HepG2 (cell line): ENCODE measurements at regions not wholly inside any gene's neighbourhood (a gene's known extent, or its start where the extent isn't known, plus 50 kb on each side); places are given as distances from the start of the nearest gene placed in this dataset.

Source experiments
- ATAC-seq: fragments of 200-7000 bp; cut with Tn5 transposase; 3 replicates; pipeline ENCODE4 v1.9.1; 2020; ENCODE audit warnings: mild to moderate bottlenecking, moderate library complexity
- BruUV-seq: library from RNA; stranded (reverse); fragments of 400-500 nt; replicated peaks from 2 replicates; lab custom pipeline; 2021; lab: Mats Ljungman, UMichigan
- CTCF ChIA-PET: fragments of 300-600 bp; formaldehyde crosslinking; extraction: SDS; loops from one replicate; lab custom pipeline; 2021; ENCODE audit warnings: low total read pairs, inconsistent platforms, low intra/inter-chr PET ratio; lab: Yijun Ruan, JAX
- POLR2A ChIA-PET: fragments of 350-600 bp; sonication (Branson Sonifier 250); formaldehyde crosslinking; loops from one replicate; lab custom pipeline; 2020; ENCODE audit warnings: antibody characterized with exemption, inconsistent platforms; lab: Yijun Ruan, JAX
- DNase-seq: peaks from one replicate; pipeline ENCODE4 v3.0.0-alpha.2; 2015; ENCODE audit warnings: low spot score
- FAIRE-seq: peaks from 3 replicates; lab custom pipeline; 2011; peaks lifted over from hg19 to GRCh38; lab: Jason Lieb, UNC
- H2AFZ ChIP-seq: one replicate; pipeline ENCODE4 v1.6.1; 2011; ENCODE audit warnings: low read length, inconsistent platforms
- H3K27ac ChIP-seq: fragments of 300-600 bp; 3 replicates; pipeline ENCODE4 v1.8.0; 2011; ENCODE audit warnings: mixed run types, mild to moderate bottlenecking, mixed read lengths, low read length, inconsistent platforms; ENCODE audit not compliant: insufficient read depth; ENCODE audit errors: extremely low read length
- H3K27me3 ChIP-seq, 2 experiments: fragments of 200-600 bp in 1 of 2; 2 replicates in 1 of 2; 3 replicates in 1 of 2; pipeline versions ENCODE4 v1.6.0 to v1.8.0; 2011; ENCODE audit warnings: low read length in 2 of 2, mild to moderate bottlenecking in 2 of 2, moderate library complexity in 2 of 2, inconsistent platforms in 1 of 2; ENCODE audit not compliant: insufficient read depth in 2 of 2, control insufficient read depth in 1 of 2
- H3K36me3 ChIP-seq, 2 experiments: fragments of 200-600 bp in 1 of 2; replicated peaks in 1 of 2; 2 replicates in 1 of 2; 3 replicates in 1 of 2; pipeline versions ENCODE4 v1.5.1 to v1.8.0; 2011; ENCODE audit warnings: low read length in 2 of 2, inconsistent platforms in 1 of 2; ENCODE audit not compliant: insufficient read depth in 2 of 2, control insufficient read depth in 1 of 2
- H3K4me1 ChIP-seq: 2 replicates; pipeline ENCODE4 v1.5.1; 2012; ENCODE audit warnings: low read length, inconsistent platforms; ENCODE audit not compliant: insufficient read depth
- H3K4me2 ChIP-seq: 2 replicates; pipeline ENCODE4 v1.6.0; 2011; ENCODE audit warnings: low read depth, low read length, inconsistent platforms
- H3K4me3 ChIP-seq, 3 experiments: fragments of 200-600 bp in 1 of 3; sonication (generic), shearing (Covaris generic) in 1 of 3; replicated peaks in 1 of 3; 2 replicates each; pipeline ENCODE4 v1.5.1; 2011 to 2016; ENCODE audit warnings: low read length in 3 of 3, inconsistent platforms in 2 of 3, low read depth in 2 of 3, mild to moderate bottlenecking in 2 of 3, control low read depth in 1 of 3, mixed read lengths in 1 of 3; ENCODE audit not compliant: insufficient read depth in 1 of 3
- H3K79me2 ChIP-seq: one replicate; pipeline ENCODE4 v1.6.1; 2011; ENCODE audit warnings: low read length, inconsistent platforms; ENCODE audit not compliant: insufficient read depth
- H3K9ac ChIP-seq: 2 replicates; pipeline ENCODE4 v1.6.0; 2011; ENCODE audit warnings: mild to moderate bottlenecking, low read depth, low read length, inconsistent platforms; ENCODE audit not compliant: insufficient read depth
- H3K9me3 ChIP-seq: 2 replicates; pipeline ENCODE4 v1.5.1; 2012; ENCODE audit warnings: mild to moderate bottlenecking, low read length
- H4K20me1 ChIP-seq: 2 replicates; pipeline ENCODE4 v1.6.0; 2011; ENCODE audit warnings: inconsistent platforms, mild to moderate bottlenecking, low read length, moderate library complexity; ENCODE audit not compliant: insufficient read depth
- ATF7 ChIP-seq, 2 experiments: fragments of 450-650 bp in 1 of 2; sonication (generic) in 1 of 2; formaldehyde crosslinking in 1 of 2; IDR thresholded peaks; 2 replicates each; pipeline versions ENCODE4 v1.4.0 to v1.6.1; 2016 to 2020; ENCODE audit warnings: antibody characterized with exemption in 1 of 2, mild to moderate bottlenecking in 1 of 2, missing genetic modification reagents in 1 of 2
- BRD4 ChIP-seq: sonication (generic); formaldehyde crosslinking; IDR thresholded peaks from 2 replicates; pipeline ENCODE4 v1.4.0; 2020; ENCODE audit warnings: missing genetic modification reagents
- CEBPG ChIP-seq: IDR thresholded peaks from 2 replicates; pipeline ENCODE4 v1.6.1; 2016
- FOXK1 ChIP-seq: sonication (generic); formaldehyde crosslinking; IDR thresholded peaks from 2 replicates; pipeline ENCODE4 v1.4.0; 2020; ENCODE audit warnings: low read depth, missing genetic modification reagents, borderline replicate concordance
- GRHL1 ChIP-seq: sonication (generic); formaldehyde crosslinking; conservative IDR thresholded peaks from 2 replicates; pipeline ENCODE4 v1.8.0; 2022; ENCODE audit warnings: missing genetic modification reagents
- HNF4A ChIP-seq: sonication (generic); formaldehyde crosslinking; IDR thresholded peaks from 2 replicates; pipeline ENCODE4 v1.4.0; 2020; ENCODE audit warnings: missing genetic modification reagents
- HNRNPH1 ChIP-seq: fragments of 200-400 bp; formaldehyde crosslinking; optimal IDR thresholded peaks from 2 replicates; pipeline ENCODE3; 2017; ENCODE audit warnings: mild to moderate bottlenecking, low read depth, low read length
- MEIS1 ChIP-seq: sonication (generic); formaldehyde crosslinking; IDR thresholded peaks from 2 replicates; pipeline ENCODE4 v1.9.0; 2021; ENCODE audit warnings: mild to moderate bottlenecking, missing genetic modification reagents, moderate library complexity, borderline replicate concordance
- RFXAP ChIP-seq: sonication (generic); formaldehyde crosslinking; IDR thresholded peaks from 2 replicates; pipeline ENCODE4 v1.4.0; 2020; ENCODE audit warnings: missing genetic modification reagents, borderline replicate concordance
- TARDBP ChIP-seq: sonication (generic); formaldehyde crosslinking; IDR thresholded peaks from 2 replicates; pipeline ENCODE4 v1.8.0; 2022; ENCODE audit warnings: mild to moderate bottlenecking, missing genetic modification reagents
- TOPORS ChIP-seq: sonication (generic); formaldehyde crosslinking; IDR thresholded peaks from 2 replicates; pipeline ENCODE4 v1.8.0; 2023; ENCODE audit warnings: mild to moderate bottlenecking, missing genetic modification reagents
- ZFX ChIP-seq: sonication (generic); formaldehyde crosslinking; IDR thresholded peaks from 2 replicates; pipeline ENCODE4 v1.4.0; 2020; ENCODE audit warnings: mild to moderate bottlenecking, low read depth, missing genetic modification reagents, moderate library complexity
- ZNF660 ChIP-seq: sonication (generic); formaldehyde crosslinking; IDR thresholded peaks from 2 replicates; pipeline ENCODE4 v1.5.1; 2020; ENCODE audit warnings: mild to moderate bottlenecking, low read depth, missing genetic modification reagents, borderline replicate concordance
- ZNF687 ChIP-seq: sonication (generic); formaldehyde crosslinking; IDR thresholded peaks from 2 replicates; pipeline ENCODE4 v1.5.1; 2020; ENCODE audit warnings: mild to moderate bottlenecking, missing genetic modification reagents, moderate library complexity
- WGBS: methylation state at CpG from one replicate; pipeline ENCODE4 v1.1.6; 2017; ENCODE audit warnings: low lambda C conversion rate; 5-methylcytosine and 5-hydroxymethylcytosine counted together
- in situ Hi-C: cut with HindIII; loops from 2 replicates; pipeline ENCODE4 v1.10.0; 2017; ENCODE audit warnings: low pct_unique_long_range_greater_than_20kb; ENCODE audit not compliant: extremely low pct_ligation_motif_present
- intact Hi-C: fragments of 100-400 bp; cut with micrococcal nuclease; formaldehyde crosslinking; loops from one replicate; pipeline ENCODE4 v1.10.0; 2022; ENCODE audit not compliant: unreplicated experiment
- TF ChIP-seq, protein P1 (sequence below), 2 experiments: fragments of 450-650 bp in 1 of 2; sonication (generic) in 1 of 2; formaldehyde crosslinking; IDR thresholded peaks; 2 replicates each; pipeline versions ENCODE4 v1.5.0 to v1.8.0; 2020 to 2022; ENCODE audit warnings: mild to moderate bottlenecking in 1 of 2, missing genetic modification reagents in 1 of 2

DNA sequence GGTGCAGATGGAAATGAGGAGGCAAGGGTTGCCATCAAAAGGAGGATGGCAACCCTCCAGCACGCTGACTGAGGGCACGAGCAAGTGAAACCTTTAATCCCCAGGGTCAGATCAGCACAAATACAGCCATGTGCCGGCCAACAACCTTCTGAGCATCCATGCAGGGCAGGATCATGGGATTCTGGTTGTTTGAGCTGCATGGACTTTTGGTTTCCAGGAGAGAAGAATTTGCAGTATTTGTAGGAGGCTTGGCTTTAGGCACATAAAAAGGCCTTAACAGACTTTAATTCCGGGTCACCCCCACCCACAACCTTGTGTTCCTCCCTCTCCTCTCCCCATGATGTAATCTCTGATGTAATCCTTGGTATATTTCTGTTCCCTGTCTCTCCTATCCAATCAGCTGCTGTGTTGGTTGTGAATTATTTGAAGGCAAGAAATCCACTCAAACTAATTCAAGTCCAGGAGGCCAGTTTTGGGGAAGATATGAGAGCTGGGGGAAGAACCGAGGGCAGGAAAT, 254.3 kb downstream of the SHQ1 start:
- FAIRE-seq, result peak; percentile 12
- H3K27me3 ChIP-seq, result no peaks in the 10 kb centered on the region
- H3K4me2 ChIP-seq, result no peak overlapping the region
- no peaks in the 10 kb centered on the region for H3K36me3 ChIP-seq
- ChIA-PET POLR2A (interaction anchor here (1.3 kb wide), 1 partner anchor 23 kb away, joined by 5 read pairs; no protein-coding TSS in a partner anchor), CTCF (no interaction called here)
- H3K79me2 ChIP-seq, result no peaks in the 10 kb centered on the region
- no peaks in the 10 kb centered on the region for H4K20me1 ChIP-seq
- DNase-seq, result no peak
- no peak overlapping the region for H2AFZ ChIP-seq
- 34% methylated on average over 5 of the region's 5 CpGs for WGBS
- no peak overlapping the region for H3K9ac ChIP-seq
- intact Hi-C loops, result loop anchor here (5.0 kb wide), 1 partner anchor 147 kb away; the partner anchor contains the start of gene RYBP
- in situ Hi-C loops, result no loop called here
- no TSS peak for BruUV-seq
- no peaks in the 10 kb centered on the region for H3K9me3 ChIP-seq
- no peak; the same call in 2 of the 3 replicates for ATAC-seq
- no peak overlapping the region for H3K4me3 ChIP-seq
- peaks cover 86% of the 10 kb centered on the region for H3K4me1 ChIP-seq
- H3K27ac ChIP-seq, result no peak overlapping the region
- no peak for TF ChIP-seq GRHL1 (CRISPR knock-in tag)
- no peak for TF ChIP-seq BRD4 (CRISPR knock-in tag)
- TF ChIP-seq RFXAP, result no peak
- peak; percentile 24; the same call in 1 of the 2 replicates for TF ChIP-seq ATF7 (IDR thresholded peaks at IDR 0.05)
- TF ChIP-seq ATF7 (CRISPR knock-in tag; IDR thresholded peaks at IDR 0.05), result no peak
- TF ChIP-seq CEBPG (CRISPR knock-in tag), result peak; percentile 49
- TF ChIP-seq HNF4A (CRISPR knock-in tag), result 0 out of 2 replicates have a peak, but pooled peaks have one; percentile 14
- TF ChIP-seq TARDBP, result 0 out of 2 replicates have a peak, but pooled peaks have one; percentile 23
- TF ChIP-seq FOXK1 (CRISPR knock-in tag), result 0 out of 2 replicates have a peak, but pooled peaks have one; percentile 16
- TF ChIP-seq ZFX (CRISPR knock-in tag), result 0 out of 2 replicates have a peak, but pooled peaks have one; percentile 7
- peak; percentile 23 for TF ChIP-seq ZNF687 (CRISPR knock-in tag)
- TF ChIP-seq, protein P1, sequence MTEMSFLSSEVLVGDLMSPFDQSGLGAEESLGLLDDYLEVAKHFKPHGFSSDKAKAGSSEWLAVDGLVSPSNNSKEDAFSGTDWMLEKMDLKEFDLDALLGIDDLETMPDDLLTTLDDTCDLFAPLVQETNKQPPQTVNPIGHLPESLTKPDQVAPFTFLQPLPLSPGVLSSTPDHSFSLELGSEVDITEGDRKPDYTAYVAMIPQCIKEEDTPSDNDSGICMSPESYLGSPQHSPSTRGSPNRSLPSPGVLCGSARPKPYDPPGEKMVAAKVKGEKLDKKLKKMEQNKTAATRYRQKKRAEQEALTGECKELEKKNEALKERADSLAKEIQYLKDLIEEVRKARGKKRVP (CRISPR knock-in tag; IDR thresholded peaks at IDR 0.05), result peak in 1 of 2 experiments; percentile 67; a peak in 2 of 4 replicates
- TF ChIP-seq MEIS1 (CRISPR knock-in tag), result no peak
- no peak for TF ChIP-seq ZNF660 (CRISPR knock-in tag)
- no peak for TF ChIP-seq HNRNPH1
- TF ChIP-seq TOPORS (CRISPR knock-in tag), result no peak
